GM13977 (cell line): ENCODE measurements at regions not wholly inside any gene's neighbourhood (a gene's known extent, or its start where the extent isn't known, plus 50 kb on each side); places are given as distances from the start of the nearest gene placed in this dataset.
"Not testable (repeated sequence)": the region's sequence is repeated elsewhere in the genome, so short reads cannot be mapped to it uniquely, and the experiment has no call there.

Experiments
- DNase-seq: peaks from one replicate; pipeline ENCODE4 v3.0.0; 2012; ENCODE audit warnings: low spot score
- in situ Hi-C: fragments of 300-500 bp; cut with MboI; formaldehyde crosslinking; loops from one replicate; pipeline ENCODE4 v1.12.0; 2022; ENCODE audit warnings: low sequenced_read_pairs, low pct_unique_long_range_greater_than_20kb, mixed read lengths, inconsistent platforms; ENCODE audit not compliant: unreplicated experiment
- TF ChIP-seq, protein P1 (sequence below): IDR thresholded peaks from 2 replicates; pipeline ENCODE4 v1.5.1; 2012; ENCODE audit warnings: mild to moderate bottlenecking, control low read depth; ENCODE audit not compliant: insufficient read depth; ENCODE audit errors: extremely low read depth, missing control alignments

DNA sequence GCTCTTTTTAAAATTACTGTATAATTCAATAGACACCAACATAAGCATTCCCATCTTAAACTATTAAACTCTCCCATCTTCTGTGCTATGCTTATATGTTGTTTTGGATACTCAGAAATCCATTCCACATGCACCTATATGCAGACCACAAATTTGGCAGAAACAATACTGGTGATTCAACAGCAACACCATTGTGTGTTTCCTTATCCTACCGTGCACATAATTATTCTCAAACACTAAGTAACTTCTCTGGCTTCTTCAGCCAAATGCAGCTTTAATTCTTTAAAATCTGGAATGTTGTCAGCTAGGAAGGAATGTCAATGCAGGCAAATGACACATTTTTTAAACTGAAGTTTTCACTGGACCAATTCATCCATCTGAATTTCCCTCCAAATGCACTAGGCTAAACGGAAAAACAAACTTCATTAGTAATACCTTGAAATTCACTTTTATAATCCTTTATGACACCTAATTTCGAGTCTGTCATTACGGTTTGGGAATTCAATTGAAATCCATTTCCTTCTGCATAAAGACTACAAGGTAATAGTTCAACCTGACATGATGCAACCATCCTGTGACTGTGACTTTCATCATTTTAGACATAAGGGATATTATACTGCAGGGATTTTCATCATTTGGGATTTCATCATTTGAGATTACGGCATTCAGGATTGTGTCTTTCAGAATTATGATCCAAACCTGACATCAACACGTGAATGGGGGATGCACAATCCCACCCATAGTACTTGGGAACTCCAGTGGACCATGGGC lies 308.5 kb downstream of the LTN1 start:
- in situ Hi-C loops, result no loop called here
- TF ChIP-seq, protein P1, sequence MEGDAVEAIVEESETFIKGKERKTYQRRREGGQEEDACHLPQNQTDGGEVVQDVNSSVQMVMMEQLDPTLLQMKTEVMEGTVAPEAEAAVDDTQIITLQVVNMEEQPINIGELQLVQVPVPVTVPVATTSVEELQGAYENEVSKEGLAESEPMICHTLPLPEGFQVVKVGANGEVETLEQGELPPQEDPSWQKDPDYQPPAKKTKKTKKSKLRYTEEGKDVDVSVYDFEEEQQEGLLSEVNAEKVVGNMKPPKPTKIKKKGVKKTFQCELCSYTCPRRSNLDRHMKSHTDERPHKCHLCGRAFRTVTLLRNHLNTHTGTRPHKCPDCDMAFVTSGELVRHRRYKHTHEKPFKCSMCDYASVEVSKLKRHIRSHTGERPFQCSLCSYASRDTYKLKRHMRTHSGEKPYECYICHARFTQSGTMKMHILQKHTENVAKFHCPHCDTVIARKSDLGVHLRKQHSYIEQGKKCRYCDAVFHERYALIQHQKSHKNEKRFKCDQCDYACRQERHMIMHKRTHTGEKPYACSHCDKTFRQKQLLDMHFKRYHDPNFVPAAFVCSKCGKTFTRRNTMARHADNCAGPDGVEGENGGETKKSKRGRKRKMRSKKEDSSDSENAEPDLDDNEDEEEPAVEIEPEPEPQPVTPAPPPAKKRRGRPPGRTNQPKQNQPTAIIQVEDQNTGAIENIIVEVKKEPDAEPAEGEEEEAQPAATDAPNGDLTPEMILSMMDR, result no peak
- no peak for DNase-seq

DNA sequence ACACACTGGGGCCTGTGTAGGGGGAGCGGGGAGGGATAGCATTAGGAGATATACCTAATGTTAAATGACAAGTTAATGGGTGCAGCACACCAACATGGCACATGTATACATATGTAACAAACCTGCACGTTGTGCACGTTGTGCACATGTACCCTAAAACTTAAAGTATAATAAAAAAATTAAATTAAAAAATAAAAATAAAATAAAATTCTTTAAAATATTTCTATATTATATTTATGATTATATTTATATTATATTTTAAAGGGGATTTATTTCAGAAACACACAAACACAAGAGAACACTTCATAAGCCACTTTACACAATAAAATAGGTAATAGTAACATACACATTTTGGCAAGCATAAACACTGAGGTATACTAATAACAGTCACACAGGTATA lies 309.8 kb downstream of the LTN1 start:
- in situ Hi-C loops, DNase-seq: not testable (repeated sequence)

DNA sequence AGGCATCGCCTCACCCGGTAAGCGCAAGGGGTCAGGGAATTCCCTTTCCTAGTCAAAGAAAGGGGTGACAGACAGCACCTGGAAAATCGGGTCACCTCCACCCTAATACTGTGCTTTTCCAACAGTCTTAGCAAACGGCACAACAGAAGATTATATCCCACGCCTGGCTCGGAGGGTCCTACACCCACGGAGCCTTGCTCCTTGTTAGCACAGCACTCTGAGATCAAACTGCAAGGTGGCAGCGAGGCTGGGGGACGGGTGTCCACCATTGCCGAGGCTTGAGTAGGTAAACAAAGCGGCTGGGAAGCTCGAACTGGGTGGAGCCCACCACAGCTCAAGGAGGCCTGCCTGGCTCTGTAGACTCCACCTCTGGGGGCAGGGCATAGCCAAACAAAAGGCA lies 315.6 kb downstream of the LTN1 start:
- in situ Hi-C loops, DNase-seq: not testable (repeated sequence)

DNA sequence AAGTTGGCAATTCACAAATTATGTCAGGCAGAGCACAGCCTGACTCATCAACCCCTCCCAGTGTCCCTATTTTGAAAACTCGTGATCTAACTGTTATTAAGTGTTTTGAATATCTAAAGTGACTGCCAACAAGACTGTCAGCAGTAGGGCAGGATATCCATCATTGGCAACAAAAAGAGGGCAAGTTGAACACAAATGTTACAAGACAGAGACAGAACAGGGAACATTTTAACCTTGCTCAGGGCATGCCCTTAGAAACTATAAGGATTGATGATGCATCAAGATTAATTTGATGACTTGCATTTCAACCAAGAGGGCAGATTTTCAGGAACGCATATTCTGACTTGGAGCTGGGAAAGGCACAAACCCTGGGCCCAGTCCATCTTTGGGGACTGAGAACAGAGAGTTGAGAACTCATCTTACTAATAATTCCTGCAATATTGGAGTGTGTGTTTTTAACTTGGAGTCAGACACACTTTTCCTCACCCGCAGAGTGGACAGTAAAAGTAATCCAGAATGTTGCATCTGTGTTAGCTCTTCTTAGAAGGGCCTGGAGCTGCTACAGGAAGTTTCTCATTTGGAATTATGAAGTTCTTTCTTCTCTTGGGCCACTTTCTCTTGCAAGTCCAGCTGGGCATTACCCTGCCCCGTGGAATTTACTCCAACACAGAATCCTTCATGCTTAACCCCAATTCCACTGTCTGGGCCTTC lies 317.2 kb downstream of the LTN1 start:
- in situ Hi-C loops, result no loop called here
- TF ChIP-seq, protein P1, result no peak
- DNase-seq, result no peak

DNA sequence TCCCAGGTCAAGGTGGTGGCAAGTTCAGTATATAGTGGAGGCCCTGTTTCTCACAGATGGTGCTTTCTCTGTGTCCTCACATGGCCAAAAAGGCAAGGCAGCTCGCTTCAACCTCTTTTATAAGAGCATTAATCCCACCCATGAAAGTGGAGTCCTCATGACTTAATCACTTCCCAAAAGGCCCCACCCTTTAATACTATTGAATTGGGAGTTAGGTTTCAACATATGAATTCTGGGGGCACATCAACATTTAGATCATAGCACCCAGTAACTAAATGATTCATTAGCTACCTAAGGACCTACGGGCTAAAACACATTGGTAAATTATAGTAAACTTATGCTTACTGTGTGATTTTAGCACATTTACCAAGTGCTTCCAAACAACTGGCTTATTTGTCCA lies 317.9 kb downstream of the LTN1 start:
- in situ Hi-C loops, result no loop called here
- DNase-seq, result no peak
- TF ChIP-seq, protein P1, result no peak

DNA sequence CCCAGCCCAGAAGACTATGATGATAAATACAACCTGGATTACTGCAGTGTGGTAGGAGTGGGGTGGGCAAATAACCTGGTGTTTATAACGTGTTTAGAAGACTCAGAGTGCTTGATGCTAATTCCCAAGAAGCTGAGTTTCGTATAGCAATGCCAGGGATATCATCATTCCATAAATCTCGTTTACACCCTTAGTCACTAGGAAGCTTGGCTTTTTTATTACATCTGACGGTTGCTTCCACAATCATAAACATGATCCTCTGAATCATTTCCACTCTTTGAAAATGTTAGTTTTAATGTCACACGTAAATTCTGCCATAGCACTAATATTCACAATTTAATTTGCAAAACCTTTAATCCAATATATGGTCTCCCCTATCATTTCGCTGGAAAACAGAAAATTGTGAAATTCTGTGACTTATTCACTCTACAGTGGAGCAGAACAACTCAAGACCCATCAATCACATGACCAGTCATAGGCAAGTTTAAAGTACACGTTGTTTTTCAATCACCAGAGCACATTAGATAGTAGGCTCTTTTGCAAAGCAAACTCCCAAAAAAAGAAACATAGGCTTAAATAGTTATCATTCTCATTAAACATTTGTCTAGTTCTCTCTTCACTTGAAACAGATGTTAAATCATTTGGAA lies 321.0 kb downstream of the LTN1 start:
- in situ Hi-C loops, result no loop called here
- TF ChIP-seq, protein P1, result no peak
- DNase-seq, result no peak

DNA sequence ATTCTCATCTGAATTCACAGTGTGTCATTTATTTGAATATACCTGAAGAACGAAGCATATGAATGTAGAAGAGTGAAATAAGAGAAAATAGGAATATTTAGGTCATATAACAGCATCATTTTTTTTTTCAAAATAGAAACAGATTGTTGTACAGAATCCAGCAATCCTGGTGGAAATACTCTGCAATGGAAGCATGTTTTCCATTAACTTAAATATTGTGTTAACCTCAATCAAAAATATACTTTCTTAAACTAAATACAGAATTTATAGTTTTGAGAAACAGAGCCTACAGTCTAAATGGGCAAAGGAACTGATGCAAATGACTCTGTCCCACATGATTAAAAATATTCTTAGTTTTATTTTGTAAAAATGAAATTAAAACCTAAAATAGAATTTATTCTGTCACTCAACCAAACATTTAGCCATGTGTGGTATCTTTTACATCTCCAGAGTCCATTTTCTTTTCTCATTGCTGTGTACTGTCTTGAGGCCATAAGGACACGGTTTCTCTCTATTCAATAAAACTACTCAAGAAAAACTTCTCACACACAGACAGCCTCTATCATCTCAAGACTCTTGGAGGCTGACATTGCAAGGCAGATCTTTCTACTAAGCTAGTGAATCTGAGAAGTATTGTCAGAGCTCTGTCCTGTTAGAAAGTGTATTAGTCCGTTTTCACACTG lies 322.6 kb downstream of the LTN1 start:
- no peak for DNase-seq
- TF ChIP-seq, protein P1, result no peak
- in situ Hi-C loops, result no loop called here
